K562 (cell line): ENCODE measurements at regions not wholly inside any gene's neighbourhood (a gene's known extent, or its start where the extent isn't known, plus 50 kb on each side); places are given as distances from the start of the nearest gene placed in this dataset.

Experiments
- CTCF ChIP-seq, 3 experiments: IDR thresholded peaks in 2 of 3; conservative IDR thresholded peaks in 1 of 3; 2 replicates each; pipeline ENCODE4 v1.5.1; 2011 to 2012; ENCODE audit warnings: low read length in 3 of 3, mild to moderate bottlenecking in 3 of 3, control low read depth in 2 of 3, improper control_type of control experiment in 1 of 3, inconsistent platforms in 1 of 3, low read depth in 1 of 3, mixed read lengths in 1 of 3, moderate library complexity in 1 of 3; ENCODE audit not compliant: insufficient read depth in 2 of 3
- FOXK1 ChIP-seq: sonication (generic); formaldehyde crosslinking; IDR thresholded peaks from 2 replicates; pipeline ENCODE4 v1.8.0; 2022; ENCODE audit warnings: missing genetic modification reagents, mild to moderate bottlenecking, borderline replicate concordance
- GABPA ChIP-seq: fragments of 200-800 bp; sonication (Bioruptor generic); conservative IDR thresholded peaks from 2 replicates; pipeline ENCODE4 v1.6.1; 2016; ENCODE audit warnings: low read depth, missing genetic modification characterization, missing compliant biosample characterization
- MAX ChIP-seq: sonication (generic); formaldehyde crosslinking; IDR thresholded peaks from 2 replicates; pipeline ENCODE4 v1.9.0; 2022; ENCODE audit warnings: mild to moderate bottlenecking, missing genetic modification reagents
- MIER1 ChIP-seq: fragments of 450-650 bp; IDR thresholded peaks from 2 replicates; pipeline ENCODE4 v1.6.1; 2016; ENCODE audit warnings: antibody characterized with exemption, mild to moderate bottlenecking, low read depth
- NR2F6 ChIP-seq: fragments of 450-650 bp; formaldehyde crosslinking; IDR thresholded peaks from 2 replicates; pipeline ENCODE4 v1.4.0; 2020; ENCODE audit warnings: mild to moderate bottlenecking
- POLR2A ChIP-seq: fragments of 450-650 bp; conservative IDR thresholded peaks from 2 replicates; pipeline ENCODE4 v1.6.1; 2016

- TF ChIP-seq NR2F6 (no peak), MIER1 (no peak), MAX (CRISPR knock-in tag) (no peak), GABPA (tag) (no peak), CTCF (IDR thresholded peaks at IDR 0.05 in 2 of 3, conservative IDR thresholded peaks at IDR 0.05 in 1 of 3; ENCODE audit: insufficient read depth in 2 of 3, low read depth in 1 of 3, low read length in 3 of 3) (no peak), POLR2A (no peak), FOXK1 (CRISPR knock-in tag) (no peak)
Measured at GRCh38 chr7:128189231-128189930, 51.7 kb upstream of the LEP start.
